CD14-positive monocyte (primary cell): ENCODE measurements at regions not wholly inside any gene's neighbourhood (a gene's known extent, or its start where the extent isn't known, plus 50 kb on each side); places are given as distances from the start of the nearest gene placed in this dataset.

Experiments
- DNase-seq, 3 donors: peaks; one replicate each; pipeline ENCODE4 v3.0.0-alpha.2; 2011 to 2022
- H2AFZ ChIP-seq: 2 replicates; pipeline ENCODE4 v1.6.0; 2012; ENCODE audit warnings: mild to moderate bottlenecking, low read depth, low read length, inconsistent platforms; ENCODE audit not compliant: insufficient read depth, poor library complexity, severe bottlenecking
- H3K27ac ChIP-seq, 2 donors: 1 replicate in 1 of 2; 2 replicates in 1 of 2; pipeline ENCODE4 v1.5.1; 2012 to 2013; ENCODE audit warnings: low read length in 2 of 2, control low read depth in 1 of 2, inconsistent platforms in 1 of 2, low read depth in 1 of 2, mild to moderate bottlenecking in 1 of 2
- H3K27me3 ChIP-seq, 2 donors: one replicate each; pipeline versions ENCODE4 v1.6.0 to v1.6.1; 2011 to 2013; ENCODE audit warnings: low read length in 2 of 2; ENCODE audit not compliant: control insufficient read depth in 2 of 2, insufficient read depth in 2 of 2
- H3K36me3 ChIP-seq, 2 donors: replicated peaks in 1 of 2; 1 replicate in 1 of 2; 2 replicates in 1 of 2; pipeline versions ENCODE4 v1.5.1 to v1.6.1; 2012 to 2013; ENCODE audit warnings: low read length in 2 of 2, control low read depth in 1 of 2, inconsistent platforms in 1 of 2, mild to moderate bottlenecking in 1 of 2; ENCODE audit not compliant: insufficient read depth in 2 of 2, control insufficient read depth in 1 of 2
- H3K4me1 ChIP-seq, 2 donors: 1 replicate in 1 of 2; 2 replicates in 1 of 2; pipeline versions ENCODE4 v1.5.1 to v1.6.1; 2012 to 2013; ENCODE audit warnings: low read length in 2 of 2, control low read depth in 1 of 2, inconsistent platforms in 1 of 2, mild to moderate bottlenecking in 1 of 2, moderate library complexity in 1 of 2; ENCODE audit not compliant: insufficient read depth in 2 of 2, control insufficient read depth in 1 of 2
- H3K4me2 ChIP-seq: replicated peaks from 2 replicates; pipeline ENCODE3; 2012; ENCODE audit warnings: low read length, moderate library complexity, mild to moderate bottlenecking; ENCODE audit not compliant: poor library complexity, severe bottlenecking; ENCODE audit errors: extremely low read depth
- H3K4me3 ChIP-seq, 3 experiments: fragments of 200-600 bp in 1 of 3; sonication (generic) in 1 of 3; replicated peaks in 1 of 3; 1 replicate in 2 of 3; 2 replicates in 1 of 3; pipeline ENCODE4 v1.5.1; 2011 to 2013; ENCODE audit warnings: low read length in 3 of 3, mild to moderate bottlenecking in 3 of 3, control low read depth in 2 of 3, low read depth in 2 of 3, inconsistent platforms in 1 of 3, moderate library complexity in 1 of 3
- H3K79me2 ChIP-seq: 2 replicates; pipeline ENCODE4 v1.6.0; 2012; ENCODE audit warnings: mild to moderate bottlenecking, control low read depth, inconsistent platforms, low read length, moderate library complexity; ENCODE audit not compliant: insufficient read depth
- H3K9ac ChIP-seq: 2 replicates; pipeline ENCODE4 v1.6.0; 2017; ENCODE audit warnings: low read length, mild to moderate bottlenecking; ENCODE audit not compliant: insufficient read depth, poor library complexity, severe bottlenecking
- H3K9me3 ChIP-seq, 2 donors: replicated peaks in 1 of 2; 1 replicate in 1 of 2; 2 replicates in 1 of 2; pipeline versions ENCODE4 v1.5.1 to v1.6.1; 2012 to 2013; ENCODE audit warnings: low read length in 2 of 2, control low read depth in 1 of 2; ENCODE audit not compliant: control insufficient read depth in 1 of 2, insufficient read depth in 1 of 2
- H4K20me1 ChIP-seq: 2 replicates; pipeline ENCODE4 v1.6.0; 2012; ENCODE audit warnings: mild to moderate bottlenecking, low read length, control low read depth, moderate library complexity; ENCODE audit not compliant: insufficient read depth
- H3K27ac Mint-ChIP-seq, 7 donors: one replicate each; pipeline ENCODE4 v1.8.0; 2020; ENCODE audit warnings: mild to moderate bottlenecking in 7 of 7, mixed read lengths in 7 of 7, moderate library complexity in 6 of 7, inconsistent platforms in 2 of 7
- H3K27me3 Mint-ChIP-seq, 3 donors: one replicate each; pipeline ENCODE4 v1.8.0; 2021 to 2022; ENCODE audit warnings: low read depth in 3 of 3, mild to moderate bottlenecking in 3 of 3, mixed read lengths in 3 of 3, moderate library complexity in 3 of 3, inconsistent platforms in 1 of 3
- H3K36me3 Mint-ChIP-seq, 2 donors: one replicate each; pipeline ENCODE4 v1.8.0; 2020; ENCODE audit warnings: mixed read lengths in 2 of 2, inconsistent platforms in 1 of 2, mild to moderate bottlenecking in 1 of 2
- H3K4me1 Mint-ChIP-seq: one replicate; pipeline ENCODE4 v1.8.0; 2020; ENCODE audit warnings: mild to moderate bottlenecking, mixed read lengths
- H3K4me3 Mint-ChIP-seq, 2 donors: one replicate each; pipeline ENCODE4 v1.8.0; 2020; ENCODE audit warnings: mild to moderate bottlenecking in 2 of 2, mixed read lengths in 2 of 2, moderate library complexity in 1 of 2
- H3K9me3 Mint-ChIP-seq, 7 donors: one replicate each; pipeline ENCODE4 v1.8.0; 2020 to 2022; ENCODE audit warnings: mixed read lengths in 7 of 7, mild to moderate bottlenecking in 6 of 7, moderate library complexity in 6 of 7, inconsistent platforms in 2 of 7
- CTCF ChIP-seq: fragments of 200-600 bp; IDR thresholded peaks from one replicate; pipeline ENCODE4 v1.8.0; 2022; ENCODE audit warnings: antibody characterized with exemption, mild to moderate bottlenecking
- intact Hi-C, 2 donors: fragments of 100-400 bp; cut with micrococcal nuclease; formaldehyde crosslinking; loops; one replicate each; pipeline versions ENCODE4 v1.15.0 to v1.15.1; 2023

- H3K36me3 Mint-ChIP-seq: peaks cover 0 to 3% of the 10 kb centered on the region in 2 donors
These were observed 57.4 kb upstream of the AGR3 start for GRCh38 chr7:16939161-16939560.

GRCh38 chr7:16940776-16941175 is 59.0 kb upstream of the AGR3 start:
- H3K27ac ChIP-seq: no peak overlapping the region
- peaks cover 0 to 8% (median 4%) of the 10 kb centered on the region in 7 donors for H3K9me3 Mint-ChIP-seq
- no peak overlapping the region for H3K4me2 ChIP-seq
- no peaks in the 10 kb centered on the region for H3K36me3 Mint-ChIP-seq
- H3K36me3 ChIP-seq: no peaks in the 10 kb centered on the region
- H3K9ac ChIP-seq: no peak overlapping the region
- no peak for TF ChIP-seq CTCF
- H3K9me3 ChIP-seq: peaks cover 0 to 4% of the 10 kb centered on the region in 2 donors
- no peak overlapping the region for H2AFZ ChIP-seq
- peaks cover 16% of the 10 kb centered on the region for H3K4me1 Mint-ChIP-seq
- H3K79me2 ChIP-seq: no peaks in the 10 kb centered on the region
- no peak for DNase-seq
- intact Hi-C loops: no loop called here
- H4K20me1 ChIP-seq: no peaks in the 10 kb centered on the region
- H3K4me1 ChIP-seq: peaks cover 21 to 24% of the 10 kb centered on the region in 2 donors
- H3K27ac Mint-ChIP-seq: no peak overlapping the region
- H3K27me3 Mint-ChIP-seq: peaks cover 2 to 5% (median 3%) of the 10 kb centered on the region in 3 donors
- H3K4me3 Mint-ChIP-seq: no peak overlapping the region
- H3K27me3 ChIP-seq: no peaks in the 10 kb centered on the region
- no peak overlapping the region for H3K4me3 ChIP-seq

More at GRCh38 chr7:16939161-16939560, 57.4 kb upstream of the AGR3 start:
- TF ChIP-seq CTCF: no peak
- no peaks in the 10 kb centered on the region for H4K20me1 ChIP-seq
- H3K27me3 Mint-ChIP-seq: peaks cover 2 to 5% (median 3%) of the 10 kb centered on the region in 3 donors
- intact Hi-C loops: no loop called here
- H3K27ac Mint-ChIP-seq: no peak overlapping the region
- no peaks in the 10 kb centered on the region for H3K27me3 ChIP-seq
- H3K79me2 ChIP-seq: no peaks in the 10 kb centered on the region
- no peak overlapping the region for H3K4me2 ChIP-seq
- H3K9me3 Mint-ChIP-seq: peaks cover 0 to 8% (median 3%) of the 10 kb centered on the region in 7 donors
- no peaks in the 10 kb centered on the region for H3K36me3 ChIP-seq
- no peak overlapping the region for H3K4me3 Mint-ChIP-seq
- no peak overlapping the region for H3K4me3 ChIP-seq
- peaks cover 15% of the 10 kb centered on the region for H3K4me1 Mint-ChIP-seq
- DNase-seq: no peak
- no peak overlapping the region for H2AFZ ChIP-seq
- H3K9ac ChIP-seq: no peak overlapping the region
- H3K27ac ChIP-seq: no peak overlapping the region
- H3K9me3 ChIP-seq: peaks cover 0 to 4% of the 10 kb centered on the region in 2 donors
- H3K4me1 ChIP-seq: peaks cover 21 to 24% of the 10 kb centered on the region in 2 donors
